Brain microvascular endothelial cell (primary cell): ENCODE measurements at regions not wholly inside any gene's neighbourhood (a gene's known extent, or its start where the extent isn't known, plus 50 kb on each side); places are given as distances from the start of the nearest gene placed in this dataset.

Experiments used
- DNase-seq: peaks from one replicate; pipeline ENCODE4 v3.0.0-alpha.2; 2020
- H3K27ac ChIP-seq: fragments of 250-450 bp; sonication (Bioruptor Pico); 2 replicates; pipeline ENCODE4 v1.5.1; 2020; ENCODE audit warnings: mild to moderate bottlenecking, moderate library complexity
- H3K27me3 ChIP-seq: fragments of 250-450 bp; sonication (Bioruptor Pico); replicated peaks from 2 replicates; pipeline ENCODE4 v1.5.1; 2020; ENCODE audit warnings: mild to moderate bottlenecking
- H3K36me3 ChIP-seq: fragments of 250-450 bp; sonication (Bioruptor Pico); replicated peaks from 2 replicates; pipeline ENCODE4 v1.5.1; 2020; ENCODE audit warnings: mild to moderate bottlenecking
- H3K4me3 ChIP-seq: 2 replicates; pipeline ENCODE4 v1.5.1; 2011; ENCODE audit warnings: low read depth, mild to moderate bottlenecking, control low read depth, low read length, moderate library complexity
- in situ Hi-C: cut with HindIII; loops from 2 replicates; pipeline ENCODE4 v1.10.0; 2017; ENCODE audit warnings: low sequenced_read_pairs, low pct_ligation_motif_present
- TF ChIP-seq, protein P1 (sequence below): IDR thresholded peaks from 2 replicates; pipeline ENCODE4 v1.5.1; 2011; ENCODE audit warnings: low read depth, mild to moderate bottlenecking, moderate library complexity, low read length, control low read depth, inconsistent platforms; ENCODE audit errors: missing control alignments

DNA sequence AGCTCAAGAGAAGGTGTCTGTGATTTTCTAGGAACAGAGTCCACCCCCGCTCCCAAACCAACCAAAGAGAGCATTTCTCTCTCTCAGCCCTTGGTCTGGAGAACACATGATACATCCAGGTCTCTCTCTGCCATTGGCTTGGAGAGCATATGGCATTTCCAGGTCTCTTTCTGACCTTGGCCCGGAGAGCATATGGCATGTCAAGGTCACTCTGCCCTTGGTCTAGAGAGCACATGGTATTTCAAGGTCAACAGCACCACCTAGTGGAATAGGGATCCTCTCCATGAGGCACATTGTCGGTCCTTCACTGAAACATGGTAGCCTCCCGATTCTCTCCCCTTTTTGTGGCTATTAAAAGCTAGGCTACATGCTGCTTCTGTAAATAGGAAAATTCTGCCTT is 437.7 kb upstream of the OLFM3 start:
- in situ Hi-C loops = no loop called here
- Histone ChIP-seq H3K27me3 (no peaks in the 10 kb centered on the region), H3K36me3 (no peaks in the 10 kb centered on the region), H3K27ac (no peak overlapping the region), H3K4me3 (no peak overlapping the region)
- DNase-seq = no peak
- TF ChIP-seq, protein P1, sequence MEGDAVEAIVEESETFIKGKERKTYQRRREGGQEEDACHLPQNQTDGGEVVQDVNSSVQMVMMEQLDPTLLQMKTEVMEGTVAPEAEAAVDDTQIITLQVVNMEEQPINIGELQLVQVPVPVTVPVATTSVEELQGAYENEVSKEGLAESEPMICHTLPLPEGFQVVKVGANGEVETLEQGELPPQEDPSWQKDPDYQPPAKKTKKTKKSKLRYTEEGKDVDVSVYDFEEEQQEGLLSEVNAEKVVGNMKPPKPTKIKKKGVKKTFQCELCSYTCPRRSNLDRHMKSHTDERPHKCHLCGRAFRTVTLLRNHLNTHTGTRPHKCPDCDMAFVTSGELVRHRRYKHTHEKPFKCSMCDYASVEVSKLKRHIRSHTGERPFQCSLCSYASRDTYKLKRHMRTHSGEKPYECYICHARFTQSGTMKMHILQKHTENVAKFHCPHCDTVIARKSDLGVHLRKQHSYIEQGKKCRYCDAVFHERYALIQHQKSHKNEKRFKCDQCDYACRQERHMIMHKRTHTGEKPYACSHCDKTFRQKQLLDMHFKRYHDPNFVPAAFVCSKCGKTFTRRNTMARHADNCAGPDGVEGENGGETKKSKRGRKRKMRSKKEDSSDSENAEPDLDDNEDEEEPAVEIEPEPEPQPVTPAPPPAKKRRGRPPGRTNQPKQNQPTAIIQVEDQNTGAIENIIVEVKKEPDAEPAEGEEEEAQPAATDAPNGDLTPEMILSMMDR = peak; percentile 45

- Histone ChIP-seq H3K4me3 (no peak overlapping the region), H3K27me3 (no peaks in the 10 kb centered on the region), H3K27ac (no peak overlapping the region), H3K36me3 (no peaks in the 10 kb centered on the region)
- TF ChIP-seq, protein P1 = no peak
- DNase-seq = no peak
- in situ Hi-C loops = no loop called here
Measured at GRCh38 chr1:102431253-102431652, 434.5 kb upstream of the OLFM3 start.

DNA sequence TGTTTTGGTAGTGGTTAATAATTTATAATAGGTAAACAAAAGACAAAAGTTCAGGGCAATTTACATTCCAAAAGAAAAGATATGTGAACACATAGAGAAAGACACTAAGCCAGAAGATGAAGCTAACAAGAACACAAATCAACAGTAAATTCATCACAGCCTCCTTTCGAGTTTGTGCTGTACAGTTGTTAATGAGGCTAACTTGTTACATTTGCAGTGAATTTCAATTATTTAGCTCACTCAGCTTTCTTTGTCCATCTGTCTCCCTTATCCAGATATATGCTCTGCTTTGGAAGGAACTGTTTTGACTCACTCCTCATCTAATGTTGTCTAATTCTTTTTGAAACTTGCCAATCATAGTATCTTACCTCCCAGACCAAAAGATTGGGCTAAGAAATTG is 423.3 kb upstream of the OLFM3 start:
- in situ Hi-C loops = no loop called here
- no peaks in the 10 kb centered on the region for H3K36me3 ChIP-seq
- H3K27me3 ChIP-seq = no peaks in the 10 kb centered on the region
- TF ChIP-seq, protein P1 = no peak
- DNase-seq = no peak
- H3K27ac ChIP-seq = no peak overlapping the region
- H3K4me3 ChIP-seq = no peak overlapping the region
